ENCODE measurements at regions not wholly inside any gene's neighbourhood (a gene's known extent, or its start where the extent isn't known, plus 50 kb on each side); places are given as distances from the start of the nearest gene placed in this dataset.

DNA sequence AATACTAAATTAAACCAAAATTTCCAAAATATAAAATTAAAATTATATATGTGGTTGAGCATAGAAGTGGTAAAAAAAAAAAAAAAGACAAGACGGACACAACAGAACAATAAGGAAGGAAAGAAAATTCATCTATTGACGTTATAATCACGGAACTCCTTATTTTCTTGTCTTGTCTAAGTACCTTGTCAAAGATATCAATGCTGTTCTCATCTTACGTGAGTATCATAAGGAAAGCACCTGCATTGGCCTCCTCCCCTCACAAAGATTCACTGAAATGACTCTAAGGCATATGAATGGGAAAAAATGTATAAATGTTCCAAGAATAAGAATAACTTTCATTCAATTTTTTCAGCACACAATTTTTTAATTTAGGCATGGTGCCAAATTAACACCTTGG lies 135.4 kb downstream of the PPP1R3A start:
- H3K27me3 ChIP-seq (replicated peaks): no peaks in the 10 kb centered on the region
- no peaks in the 10 kb centered on the region for H3K36me3 ChIP-seq (replicated peaks)
- H3K4me3 ChIP-seq (ENCODE audit: low read depth, low read length): no peak overlapping the region
- DNase-seq: no peak
- TF ChIP-seq, protein P1, sequence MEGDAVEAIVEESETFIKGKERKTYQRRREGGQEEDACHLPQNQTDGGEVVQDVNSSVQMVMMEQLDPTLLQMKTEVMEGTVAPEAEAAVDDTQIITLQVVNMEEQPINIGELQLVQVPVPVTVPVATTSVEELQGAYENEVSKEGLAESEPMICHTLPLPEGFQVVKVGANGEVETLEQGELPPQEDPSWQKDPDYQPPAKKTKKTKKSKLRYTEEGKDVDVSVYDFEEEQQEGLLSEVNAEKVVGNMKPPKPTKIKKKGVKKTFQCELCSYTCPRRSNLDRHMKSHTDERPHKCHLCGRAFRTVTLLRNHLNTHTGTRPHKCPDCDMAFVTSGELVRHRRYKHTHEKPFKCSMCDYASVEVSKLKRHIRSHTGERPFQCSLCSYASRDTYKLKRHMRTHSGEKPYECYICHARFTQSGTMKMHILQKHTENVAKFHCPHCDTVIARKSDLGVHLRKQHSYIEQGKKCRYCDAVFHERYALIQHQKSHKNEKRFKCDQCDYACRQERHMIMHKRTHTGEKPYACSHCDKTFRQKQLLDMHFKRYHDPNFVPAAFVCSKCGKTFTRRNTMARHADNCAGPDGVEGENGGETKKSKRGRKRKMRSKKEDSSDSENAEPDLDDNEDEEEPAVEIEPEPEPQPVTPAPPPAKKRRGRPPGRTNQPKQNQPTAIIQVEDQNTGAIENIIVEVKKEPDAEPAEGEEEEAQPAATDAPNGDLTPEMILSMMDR (IDR thresholded peaks at IDR 0.05; ENCODE audit: low read depth, low read length, missing control alignments): no peak
- in situ Hi-C loops (cut with HindIII; ENCODE audit: low pct_ligation_motif_present, low sequenced_read_pairs): no loop called here
- no peak overlapping the region for H3K27ac ChIP-seq

DNA sequence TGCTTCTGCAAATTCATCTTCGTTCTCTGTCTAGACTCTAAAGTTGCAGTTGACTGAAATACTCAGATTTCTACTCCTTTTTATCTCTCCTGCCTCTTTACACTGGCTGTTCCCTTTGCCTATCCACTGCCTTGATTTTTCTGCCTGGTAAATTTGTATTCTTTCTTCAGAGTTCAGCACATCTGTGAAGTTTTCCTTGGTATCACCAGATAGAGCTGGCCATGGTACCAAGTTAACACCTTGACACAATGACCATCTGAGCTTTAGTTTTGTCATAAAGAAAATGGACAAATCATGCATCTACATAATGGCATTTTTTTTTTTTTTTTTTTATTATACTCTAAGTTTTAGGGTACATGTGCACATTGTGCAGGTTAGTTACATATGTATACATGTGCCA lies 143.0 kb downstream of the PPP1R3A start:
- TF ChIP-seq, protein P1 (IDR thresholded peaks at IDR 0.05; ENCODE audit: low read depth, low read length, missing control alignments): no peak
- in situ Hi-C loops (cut with HindIII; ENCODE audit: low pct_ligation_motif_present, low sequenced_read_pairs): no loop called here
- Histone ChIP-seq H3K4me3 (ENCODE audit: low read depth, low read length) (no peak overlapping the region), H3K36me3 (replicated peaks) (no peaks in the 10 kb centered on the region), H3K27me3 (replicated peaks) (no peaks in the 10 kb centered on the region), H3K27ac (no peak overlapping the region)
- DNase-seq: no peak

DNA sequence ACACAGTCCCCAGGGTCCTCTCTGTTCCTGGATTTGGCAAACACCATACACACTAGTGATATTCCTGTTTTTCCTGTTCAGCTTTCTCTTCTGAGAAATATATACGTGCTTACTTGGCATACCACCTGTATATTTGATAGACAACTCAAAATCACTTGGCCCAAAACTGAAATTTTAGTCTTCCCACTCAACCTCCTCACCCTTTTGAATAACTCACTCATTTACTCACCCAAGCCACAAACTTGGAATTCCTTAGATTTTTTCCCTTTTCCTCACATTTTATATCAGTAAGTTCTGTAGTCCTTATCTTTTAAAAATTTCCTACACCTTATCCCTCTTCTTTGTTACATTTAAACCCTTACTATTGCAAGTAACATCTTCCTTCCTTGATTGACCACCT lies 143.4 kb downstream of the PPP1R3A start:
- TF ChIP-seq, protein P1 (IDR thresholded peaks at IDR 0.05; ENCODE audit: low read depth, low read length, missing control alignments): no peak

DNA sequence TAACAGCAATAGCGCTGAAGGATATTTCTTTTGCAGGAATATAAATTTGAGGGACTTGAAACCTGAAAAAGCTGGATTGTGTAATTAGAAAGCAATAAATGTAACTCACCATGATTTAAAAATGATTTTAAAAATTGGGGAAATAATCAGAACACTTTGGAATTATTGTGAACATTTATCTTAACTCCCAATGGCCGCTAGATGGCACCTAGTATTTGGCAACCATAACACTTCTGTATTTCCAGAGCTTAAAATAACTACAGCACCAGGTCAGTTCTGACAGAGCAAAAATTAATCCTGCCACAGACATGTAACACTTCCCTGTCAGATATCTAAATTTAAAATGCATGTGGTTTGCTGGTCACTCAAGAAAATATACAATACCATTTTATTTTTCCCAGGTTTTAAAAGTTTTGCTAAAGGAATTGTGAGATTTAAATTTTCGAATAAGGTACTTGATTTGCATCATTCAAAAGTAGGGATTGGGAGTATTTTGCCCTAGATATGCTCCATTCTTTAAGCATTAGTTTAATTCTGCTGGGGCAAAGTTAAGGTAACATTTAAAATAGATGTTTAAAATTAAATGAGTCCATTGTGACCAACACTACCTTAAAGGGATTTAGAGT lies 144.5 kb downstream of the PPP1R3A start:
- Histone ChIP-seq H3K4me3 (ENCODE audit: low read depth, low read length) (no peak overlapping the region), H3K36me3 (replicated peaks) (no peaks in the 10 kb centered on the region), H3K27ac (no peak overlapping the region), H3K27me3 (replicated peaks) (no peaks in the 10 kb centered on the region)
- TF ChIP-seq, protein P1 (IDR thresholded peaks at IDR 0.05; ENCODE audit: low read depth, low read length, missing control alignments): peak; percentile 61
- DNase-seq: peak; percentile 66
- in situ Hi-C loops (cut with HindIII; ENCODE audit: low pct_ligation_motif_present, low sequenced_read_pairs): no loop called here

More for the DNA sequence above, 143.4 kb downstream of the PPP1R3A start:
- no peak for DNase-seq
- no peaks in the 10 kb centered on the region for H3K27me3 ChIP-seq (replicated peaks)
- H3K36me3 ChIP-seq (replicated peaks): no peaks in the 10 kb centered on the region
- no peak overlapping the region for H3K27ac ChIP-seq
- no peak overlapping the region for H3K4me3 ChIP-seq (ENCODE audit: low read depth, low read length)
- in situ Hi-C loops (cut with HindIII; ENCODE audit: low pct_ligation_motif_present, low sequenced_read_pairs): no loop called here

DNA sequence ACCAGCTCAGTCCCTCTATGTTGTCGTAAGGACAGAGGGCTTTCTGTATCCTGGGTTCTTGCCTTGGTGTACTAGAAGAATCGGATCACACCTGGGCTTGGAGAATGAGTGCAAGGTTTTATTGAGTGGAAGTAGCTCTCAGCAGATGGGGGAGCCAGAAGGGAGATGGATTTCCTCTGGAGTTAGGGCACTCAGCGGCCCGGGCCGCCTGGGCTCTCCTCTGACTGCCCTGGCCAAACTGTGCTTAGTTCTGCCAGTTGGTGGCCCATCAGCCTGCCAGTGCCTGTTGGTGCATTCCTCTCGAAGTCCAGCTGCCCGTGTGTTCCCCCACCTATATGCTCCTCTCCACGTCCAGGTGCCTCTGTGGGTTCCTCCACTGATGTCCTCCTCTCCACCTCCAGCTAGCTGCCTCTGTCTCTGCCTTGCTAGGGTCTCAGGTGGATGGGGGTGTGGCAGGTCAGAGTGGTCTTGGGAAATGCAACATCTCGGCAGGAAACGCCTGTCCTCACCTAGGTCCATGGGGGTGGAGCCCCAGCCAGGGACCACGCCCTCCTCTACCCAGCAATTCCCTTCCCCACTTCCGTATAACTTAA lies 148.6 kb downstream of the PPP1R3A start:
- no peak for DNase-seq
- no peak overlapping the region for H3K27ac ChIP-seq
- in situ Hi-C loops (cut with HindIII; ENCODE audit: low pct_ligation_motif_present, low sequenced_read_pairs): no loop called here
- no peaks in the 10 kb centered on the region for H3K36me3 ChIP-seq (replicated peaks)
- TF ChIP-seq, protein P1 (IDR thresholded peaks at IDR 0.05; ENCODE audit: low read depth, low read length, missing control alignments): no peak
- H3K4me3 ChIP-seq (ENCODE audit: low read depth, low read length): no peak overlapping the region
- H3K27me3 ChIP-seq (replicated peaks): no peaks in the 10 kb centered on the region

DNA sequence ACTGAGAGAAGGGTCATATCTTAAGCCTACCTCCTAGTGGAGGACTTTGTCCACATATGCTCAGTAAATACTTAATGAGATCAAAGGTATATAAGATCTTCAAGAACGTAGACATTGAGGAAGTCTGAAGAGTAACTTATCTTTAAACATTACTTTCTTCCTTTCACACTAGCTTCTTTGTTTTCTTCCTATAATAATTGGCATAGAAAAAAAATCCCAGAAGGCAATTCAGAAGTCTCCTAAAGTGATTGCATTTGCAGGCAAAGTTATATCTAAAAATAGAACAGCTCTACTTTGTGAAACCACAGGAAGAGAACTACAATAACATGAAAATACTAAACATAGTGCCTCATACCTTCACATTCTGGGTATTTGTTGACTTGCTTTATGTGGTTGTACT lies 150.4 kb downstream of the PPP1R3A start:
- no peak overlapping the region for H3K27ac ChIP-seq
- in situ Hi-C loops (cut with HindIII; ENCODE audit: low pct_ligation_motif_present, low sequenced_read_pairs): no loop called here
- no peak for DNase-seq

More for the DNA sequence above, 150.4 kb downstream of the PPP1R3A start:
- Histone ChIP-seq H3K27me3 (replicated peaks) (no peaks in the 10 kb centered on the region), H3K4me3 (ENCODE audit: low read depth, low read length) (no peak overlapping the region), H3K36me3 (replicated peaks) (no peaks in the 10 kb centered on the region)
- TF ChIP-seq, protein P1 (IDR thresholded peaks at IDR 0.05; ENCODE audit: low read depth, low read length, missing control alignments): no peak

Measured in brain microvascular endothelial cell (primary cell).